NCI-H510A treated with DMSO at 0.1 percent for 48 hours (cell line): ENCODE measurements at regions not wholly inside any gene's neighbourhood (a gene's known extent, or its start where the extent isn't known, plus 50 kb on each side); places are given as distances from the start of the nearest gene placed in this dataset.
"Not testable (repeated sequence)": the region's sequence is repeated elsewhere in the genome, so short reads cannot be mapped to it uniquely, and the experiment has no call there.

Experiments
- DNase-seq: peaks from one replicate; lab custom pipeline; 2025; lab: John Stamatoyannopoulos, UW

DNA sequence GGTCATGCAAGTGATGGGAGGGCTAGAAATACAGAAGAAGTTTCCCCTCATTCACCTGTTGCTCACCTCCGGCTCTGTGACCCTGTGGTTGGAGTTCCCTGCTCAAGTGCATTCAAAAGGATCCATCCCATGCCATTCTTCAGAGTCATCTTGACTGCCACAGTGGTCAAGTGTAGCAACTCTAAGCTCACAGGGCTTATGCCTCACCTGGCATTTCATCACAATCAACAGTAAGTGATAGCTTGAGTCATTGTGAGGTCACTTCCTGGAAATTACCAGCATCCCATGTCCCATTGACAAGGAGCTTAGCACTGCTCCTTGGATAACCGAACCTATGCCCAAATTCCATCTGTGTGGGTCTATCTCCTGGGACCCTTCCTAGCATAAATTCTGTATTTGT is 55.6 kb downstream of the OR4C45 start:
- no peak for DNase-seq

DNA sequence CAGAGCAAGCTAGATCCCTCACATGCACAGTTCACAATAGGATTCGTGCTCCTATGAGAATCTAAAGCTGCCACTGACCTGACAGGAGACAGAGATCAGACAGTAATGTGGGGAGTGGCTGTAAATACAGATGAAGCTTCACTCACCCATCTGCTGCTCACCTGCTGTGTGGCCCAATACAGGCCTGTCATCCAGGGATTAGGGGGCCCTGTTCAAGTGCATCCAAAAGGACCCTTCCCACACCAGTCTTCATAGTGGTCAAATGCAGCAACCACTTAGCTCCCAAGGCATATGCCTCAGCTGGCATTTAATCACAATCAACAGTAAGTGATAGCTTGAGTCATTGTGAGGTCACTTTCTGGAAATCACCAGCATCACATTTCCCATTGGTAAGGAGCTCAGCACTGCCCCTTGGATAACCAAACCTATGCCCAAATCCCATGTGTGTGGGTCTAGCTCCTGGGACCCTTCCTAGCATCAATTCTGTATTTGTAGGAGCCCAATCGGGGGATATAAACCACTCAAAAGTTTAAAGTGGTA is 65.6 kb downstream of the OR4C45 start:
- DNase-seq = no peak

DNA sequence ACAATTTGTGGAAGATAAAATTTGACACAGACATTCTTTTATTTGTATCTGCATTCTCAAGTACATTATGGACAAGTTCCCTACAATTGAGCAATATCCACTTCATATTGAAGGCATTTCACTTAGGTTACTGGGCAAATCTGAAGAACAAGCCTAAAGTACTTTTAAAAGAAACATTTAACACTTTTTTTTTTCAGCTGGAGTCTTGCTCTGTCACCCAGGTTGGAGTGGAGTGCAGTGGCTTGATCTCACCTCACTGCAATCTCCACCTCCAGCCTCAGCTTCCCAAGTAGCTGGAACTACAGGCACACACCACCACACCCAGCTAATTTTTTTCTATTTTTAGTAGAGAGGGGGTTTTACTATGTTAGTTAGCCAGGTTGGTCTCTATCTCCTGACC is 70.2 kb downstream of the OR4C45 start:
- no peak for DNase-seq

DNA sequence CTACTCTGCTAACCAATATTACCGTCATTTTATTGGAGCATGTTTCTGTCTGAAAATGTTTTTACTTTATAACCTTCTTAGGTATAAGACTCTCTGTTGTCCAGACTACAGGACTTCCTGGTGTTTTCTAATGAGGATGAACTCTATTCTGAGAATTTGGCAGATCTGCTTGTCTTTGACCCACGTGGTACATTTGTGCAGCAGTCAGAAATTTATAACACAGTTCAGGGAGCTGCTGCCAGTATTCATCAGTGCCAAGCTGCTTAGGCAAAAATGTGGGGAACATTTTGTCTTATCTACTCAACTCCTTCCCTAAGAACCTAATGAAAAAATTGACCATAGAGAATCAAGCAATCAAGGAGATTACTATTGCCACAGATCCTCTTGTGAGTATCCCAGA is 108.0 kb downstream of the OR4C45 start:
- DNase-seq = not testable (repeated sequence)

DNA sequence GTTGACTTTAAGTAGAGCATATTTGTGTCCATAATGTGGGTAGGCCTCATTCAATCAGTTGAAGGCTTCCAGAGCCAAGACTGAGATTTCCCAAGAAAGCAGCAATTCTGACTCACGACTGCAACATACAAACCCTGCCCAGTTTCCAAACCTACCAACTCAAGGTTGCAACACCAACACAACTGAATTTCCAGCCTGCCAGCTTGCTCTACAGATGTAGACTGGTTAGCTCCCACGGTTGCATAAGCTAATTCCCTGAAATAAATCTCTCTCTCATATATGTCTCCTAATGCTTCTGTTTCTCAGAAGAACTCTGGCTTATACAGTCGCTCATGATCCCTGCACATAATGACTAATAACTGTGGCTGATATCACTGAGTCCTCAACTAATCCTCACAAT is 113.6 kb downstream of the OR4C45 start:
- not testable (repeated sequence) for DNase-seq

DNA sequence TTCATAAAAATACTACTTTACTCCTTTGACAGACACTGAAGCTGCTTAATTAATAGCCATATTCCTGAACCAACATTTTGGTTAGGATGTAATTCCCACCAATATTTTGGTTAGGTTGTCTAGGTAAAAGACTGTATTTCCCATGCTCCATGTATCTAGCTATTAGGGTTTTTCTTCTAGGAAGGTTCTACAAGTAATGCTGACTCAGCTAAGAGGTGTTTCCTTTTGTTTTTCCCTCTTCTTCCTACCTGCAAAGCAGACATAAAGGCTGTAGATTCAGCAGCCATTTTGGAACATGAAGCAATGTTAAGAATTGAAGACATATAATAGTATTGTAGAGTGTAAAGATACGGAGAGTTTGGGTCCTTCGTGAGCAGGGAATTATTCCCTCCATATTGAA is 115.3 kb downstream of the OR4C45 start:
- not testable (repeated sequence) for DNase-seq

DNA sequence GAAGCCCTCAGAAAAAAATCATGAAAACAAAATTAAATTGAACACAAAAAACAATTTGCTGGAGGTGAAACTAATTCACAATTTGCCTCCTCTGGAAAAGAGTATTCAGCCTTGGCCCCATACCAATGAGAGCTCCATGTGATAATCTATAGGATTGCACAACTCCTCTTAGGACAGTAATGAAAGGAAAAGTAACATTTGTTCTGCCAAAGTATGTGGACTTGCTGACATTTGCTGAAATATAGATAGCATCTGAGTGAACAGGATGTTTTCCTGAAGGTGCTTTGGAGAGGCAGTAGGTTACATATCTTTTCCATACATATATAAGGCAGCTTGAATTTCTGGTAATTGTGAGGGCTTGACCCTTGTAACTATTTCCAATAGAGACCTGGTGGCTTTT is 122.8 kb downstream of the OR4C45 start:
- no peak for DNase-seq

DNA sequence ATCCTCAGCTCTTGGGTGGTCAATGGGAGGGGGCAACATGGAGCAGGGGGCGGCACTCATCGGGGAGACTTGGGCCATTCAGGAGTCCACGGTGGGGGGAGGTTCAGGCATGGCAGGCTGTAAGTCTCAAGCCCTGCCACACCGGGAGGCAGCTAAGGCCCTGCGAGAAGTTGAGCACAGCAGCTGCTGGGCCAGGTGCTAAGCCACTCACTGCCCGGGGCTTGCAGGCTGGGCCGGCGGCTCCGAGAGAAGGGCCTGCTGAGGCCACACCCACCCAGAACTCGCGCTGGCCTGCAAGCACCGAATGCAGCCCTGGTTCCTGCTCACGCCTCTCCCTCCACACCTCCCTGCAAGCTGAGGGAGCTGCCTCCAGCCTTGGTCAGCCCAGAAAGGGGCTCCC is 131.4 kb downstream of the OR4C45 start:
- no peak for DNase-seq

DNA sequence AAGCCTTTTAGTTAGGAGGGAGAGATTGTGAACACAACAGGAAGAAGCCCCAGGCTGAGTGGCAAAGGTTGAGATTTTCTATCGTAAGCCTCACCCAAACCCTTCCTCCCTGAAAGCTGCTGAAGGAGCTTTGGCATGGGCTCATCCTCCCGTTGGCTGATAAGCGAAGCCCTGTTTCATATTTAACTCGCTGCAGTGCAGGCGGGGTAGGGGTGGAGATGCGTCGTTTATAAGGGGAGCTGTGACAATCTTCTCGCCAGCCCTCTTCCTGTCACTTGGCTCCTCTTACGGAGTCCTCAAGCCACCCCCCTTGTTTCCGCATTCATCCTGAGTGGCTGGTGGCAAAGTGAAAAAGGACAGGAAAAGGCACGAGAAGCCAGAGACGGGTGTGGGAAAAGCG is 137.0 kb downstream of the OR4C45 start:
- no peak for DNase-seq

DNA sequence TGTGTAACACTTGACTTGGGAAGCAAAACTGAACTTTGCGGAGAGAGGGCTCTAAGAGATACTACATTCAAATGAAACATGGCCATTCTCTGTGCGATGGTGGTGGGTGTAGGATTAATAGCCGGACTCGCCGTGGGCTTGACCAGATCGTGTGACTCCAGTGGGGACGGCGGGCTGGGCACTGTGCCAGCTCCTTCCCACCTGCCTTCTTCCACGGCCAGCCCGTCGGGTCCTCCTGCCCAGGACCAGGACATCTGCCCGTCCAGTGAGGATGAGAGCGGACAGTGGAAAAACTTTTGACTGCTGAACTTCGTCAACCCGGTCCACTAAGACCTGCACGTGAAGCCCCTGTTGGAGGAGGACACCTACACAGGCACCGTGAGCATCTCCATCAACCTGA is 137.4 kb downstream of the OR4C45 start:
- DNase-seq = no peak

DNA sequence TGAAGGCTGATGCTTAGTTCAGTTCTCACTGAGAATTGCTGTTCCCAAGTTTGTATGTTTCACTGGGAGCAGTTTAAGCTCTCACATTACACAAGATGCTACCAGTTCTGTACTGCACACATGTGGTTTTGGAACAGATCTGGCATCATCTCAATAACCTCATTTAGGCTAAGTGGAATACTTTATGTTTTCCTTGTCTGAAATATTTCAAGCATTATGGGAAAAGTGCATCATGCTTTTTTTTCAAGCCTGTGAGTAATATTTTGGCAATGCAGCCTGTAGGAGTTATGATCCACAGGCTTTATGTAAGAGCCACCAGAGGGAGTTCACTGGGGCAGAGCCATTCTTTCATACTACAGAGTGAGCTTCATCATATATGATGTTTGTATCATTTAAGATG is 141.5 kb downstream of the OR4C45 start:
- DNase-seq = no peak

DNA sequence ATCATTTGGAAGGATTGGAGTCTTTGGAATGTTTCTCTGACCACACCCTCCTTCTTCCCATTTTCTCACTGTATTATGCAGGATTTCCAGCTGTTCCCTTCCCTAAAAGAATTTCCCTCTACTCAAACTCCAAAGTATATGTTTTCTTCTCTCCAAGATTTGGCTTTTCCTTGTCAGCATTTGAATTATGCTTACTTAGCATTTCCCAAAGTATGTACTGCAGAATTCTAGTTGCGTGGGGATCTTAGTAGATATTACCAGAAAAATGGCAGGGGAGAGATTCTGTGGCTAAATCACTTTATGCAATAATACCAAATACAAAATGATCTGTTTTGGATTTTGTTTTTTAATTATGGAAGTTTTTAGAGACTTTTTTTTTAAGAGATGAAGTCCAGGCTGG is 142.3 kb downstream of the OR4C45 start:
- no peak for DNase-seq

DNA sequence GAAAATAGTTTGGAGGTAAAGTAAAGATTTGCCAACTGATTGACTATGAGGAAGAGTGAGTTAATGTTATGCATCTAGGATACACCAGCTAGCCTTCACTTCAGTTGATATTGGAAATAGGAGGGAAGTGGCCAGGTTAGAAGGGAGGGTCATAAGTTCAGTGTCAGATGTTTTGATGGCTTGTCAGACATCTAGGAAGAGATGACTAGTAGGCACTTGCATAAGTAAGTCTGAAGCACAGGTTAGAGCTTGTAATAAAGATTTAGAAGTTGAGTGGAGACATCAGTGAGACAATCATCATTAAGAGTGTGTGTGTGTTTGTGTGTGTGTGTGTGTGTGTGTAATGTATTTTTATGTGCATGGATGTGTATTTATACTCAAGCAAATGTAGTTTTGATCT is 146.1 kb downstream of the OR4C45 start:
- DNase-seq = no peak

DNA sequence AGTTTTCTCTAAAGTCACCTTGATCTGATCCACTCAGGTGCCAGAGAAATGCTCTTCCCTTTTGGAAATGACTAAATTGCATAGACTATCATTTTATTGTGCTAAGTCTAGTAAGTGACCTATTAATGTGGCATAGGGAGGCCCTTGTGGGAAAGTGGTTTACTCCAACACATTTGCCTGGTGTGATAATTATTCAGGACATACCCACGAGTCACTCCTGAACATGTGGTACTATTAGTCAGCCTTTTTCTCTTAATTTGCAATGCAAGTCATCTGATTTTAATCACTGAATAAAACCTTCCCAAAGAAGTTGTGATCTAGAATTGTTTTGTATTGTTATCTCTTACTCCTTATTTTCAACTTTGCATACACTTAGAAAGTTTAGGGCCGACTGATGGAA is 148.7 kb downstream of the OR4C45 start:
- no peak for DNase-seq

DNA sequence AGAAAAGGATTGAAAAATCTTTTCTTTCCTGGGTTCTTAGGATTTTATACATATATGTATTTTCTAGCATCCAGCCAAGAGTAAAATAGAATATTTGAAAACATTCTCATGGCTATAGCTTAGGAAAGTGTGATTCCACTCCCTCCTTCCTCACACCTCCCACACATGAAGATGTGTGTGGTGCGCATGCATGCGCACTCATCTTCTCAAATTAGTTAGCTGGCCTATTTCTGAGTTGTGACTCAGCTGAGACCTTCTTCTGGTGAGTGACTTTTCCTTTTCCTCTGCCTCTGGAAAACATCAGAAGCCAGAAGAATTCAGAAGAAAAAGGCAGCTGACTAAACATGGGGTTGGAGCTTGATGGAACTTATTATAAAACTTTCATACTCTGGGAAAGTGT is 149.8 kb downstream of the OR4C45 start:
- DNase-seq = no peak

DNA sequence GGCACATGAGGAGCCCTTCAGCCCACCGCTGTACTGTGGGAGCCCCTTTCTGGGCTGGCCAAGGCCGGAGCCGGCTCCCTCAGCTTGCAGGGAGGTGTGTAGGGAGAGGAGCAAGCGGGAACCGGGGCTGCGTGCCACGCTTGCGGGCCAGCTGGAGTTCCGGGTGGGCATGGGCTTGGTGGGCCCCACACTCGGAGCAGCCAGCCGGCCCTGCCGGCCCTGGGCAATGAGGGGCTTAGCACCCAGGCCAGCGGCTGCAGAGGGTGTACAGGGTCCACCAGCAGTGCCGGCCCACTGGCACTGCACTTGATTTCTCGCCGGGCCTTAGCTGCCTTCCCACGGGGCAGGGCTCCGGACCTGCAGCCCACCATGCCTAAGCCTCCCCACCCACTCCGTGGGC is 150.5 kb downstream of the OR4C45 start:
- not testable (repeated sequence) for DNase-seq

DNA sequence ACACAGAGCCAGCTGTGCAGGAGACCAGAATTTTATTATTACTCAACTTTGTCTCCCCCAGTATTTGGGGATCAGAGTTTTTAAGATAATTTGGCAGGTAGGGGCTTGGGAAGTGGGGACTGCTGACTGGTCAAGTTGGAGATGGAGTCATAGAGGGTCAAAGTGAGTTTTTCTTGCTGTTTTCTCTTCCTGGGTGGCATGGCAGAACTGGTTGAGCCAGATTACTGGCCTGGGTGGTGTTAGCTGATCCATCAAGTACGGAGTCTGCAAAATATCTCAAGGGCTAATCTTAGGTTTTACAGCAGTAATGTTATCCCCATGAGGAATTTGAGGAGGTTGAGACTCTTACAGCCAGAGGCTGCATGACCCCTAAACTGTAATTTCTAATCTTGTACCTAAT is 153.5 kb downstream of the OR4C45 start:
- DNase-seq = no peak

DNA sequence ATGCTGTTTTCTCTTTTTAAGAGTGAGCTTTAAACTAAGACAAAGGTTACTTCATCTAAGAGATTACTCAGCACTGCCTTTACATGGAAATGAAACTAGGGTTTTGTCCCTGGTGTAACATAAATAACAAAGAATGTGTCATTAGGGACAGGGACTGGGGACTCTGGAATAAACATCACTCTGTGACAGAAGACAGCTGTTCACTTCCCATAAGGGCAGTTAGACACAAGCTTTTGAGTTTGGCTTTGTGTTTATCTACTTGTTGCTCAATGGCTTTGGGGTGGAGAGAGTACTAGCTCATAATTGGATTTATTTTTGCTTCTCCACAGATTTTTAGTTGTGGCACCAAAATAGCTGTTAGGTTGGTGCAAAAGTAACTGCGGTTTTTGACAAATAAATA is 154.5 kb downstream of the OR4C45 start:
- no peak for DNase-seq

DNA sequence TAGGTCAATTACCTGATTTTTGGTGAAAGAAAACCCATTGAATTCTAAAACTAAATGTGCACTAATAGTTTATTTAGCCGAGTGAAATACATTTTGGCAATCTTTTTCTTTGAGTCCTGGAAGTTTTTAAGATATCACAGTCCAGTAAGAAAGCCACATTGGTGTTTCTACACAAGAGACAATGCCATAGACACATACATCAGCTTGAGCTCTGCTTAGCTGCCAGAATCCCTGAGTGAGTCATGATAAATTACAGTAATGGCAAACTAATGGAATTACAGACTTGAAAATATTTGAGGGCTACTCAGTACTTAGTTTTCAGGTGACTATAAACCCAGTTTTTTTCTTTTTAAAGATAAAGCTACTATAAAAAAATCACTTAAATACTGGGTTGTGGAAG is 155.4 kb downstream of the OR4C45 start:
- no peak for DNase-seq

DNA sequence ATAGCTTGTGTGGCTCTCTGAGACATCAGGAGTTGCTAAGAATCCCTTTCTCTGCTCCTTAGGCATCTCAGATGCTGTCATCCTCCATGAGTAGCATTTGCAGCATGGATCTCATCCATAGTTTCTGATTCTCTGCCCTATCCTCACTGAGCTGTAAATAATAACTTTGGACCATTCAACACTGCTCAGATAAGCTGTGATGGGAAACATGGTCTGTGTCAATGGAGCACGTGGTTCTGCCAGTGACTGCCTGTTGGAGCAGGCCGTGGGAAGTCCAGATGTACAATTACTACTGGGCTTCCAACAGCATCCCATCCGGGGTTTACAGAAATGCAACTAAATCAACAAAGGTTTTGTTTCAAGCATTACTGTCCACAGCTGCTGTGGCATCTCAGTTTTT is 160.1 kb downstream of the OR4C45 start:
- no peak for DNase-seq

DNA sequence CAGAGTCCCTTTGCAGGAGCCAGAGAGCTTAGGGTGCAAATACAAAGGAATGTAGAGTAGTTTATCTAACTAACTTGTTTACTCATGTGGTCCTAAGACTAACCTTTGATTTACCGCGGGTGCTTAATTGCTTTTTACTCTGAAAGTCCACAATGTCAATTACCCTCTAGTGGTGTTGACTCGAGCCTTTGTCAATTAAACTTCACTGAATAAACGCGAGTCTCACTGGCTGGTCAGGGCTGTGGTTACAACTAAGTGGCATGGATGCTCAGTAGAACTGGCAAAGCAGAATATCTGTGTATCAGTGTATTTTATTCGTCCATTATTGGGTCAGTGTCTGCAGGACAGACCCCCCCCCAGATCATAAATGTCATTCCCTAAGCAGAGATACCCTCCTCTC is 181.7 kb downstream of the OR4C45 start:
- DNase-seq = no peak

DNA sequence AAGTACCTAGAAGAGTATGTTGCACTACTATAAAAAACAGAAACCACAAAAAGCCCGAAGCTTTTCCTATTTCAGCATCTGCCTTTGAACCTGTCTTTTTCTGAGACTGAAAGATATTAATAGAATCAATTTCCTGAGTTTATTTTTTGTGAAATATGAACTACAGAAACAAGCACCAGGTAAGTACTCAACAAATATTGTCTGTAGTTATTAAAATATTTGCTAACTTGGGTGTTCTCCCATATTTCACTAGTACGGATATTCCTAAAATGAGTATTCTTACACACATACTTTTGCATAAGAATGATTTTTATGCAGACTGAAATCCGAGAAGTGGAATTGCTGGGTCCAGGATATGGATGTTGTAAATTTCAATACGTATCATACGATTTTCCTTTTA is 188.0 kb downstream of the OR4C45 start:
- no peak for DNase-seq

DNA sequence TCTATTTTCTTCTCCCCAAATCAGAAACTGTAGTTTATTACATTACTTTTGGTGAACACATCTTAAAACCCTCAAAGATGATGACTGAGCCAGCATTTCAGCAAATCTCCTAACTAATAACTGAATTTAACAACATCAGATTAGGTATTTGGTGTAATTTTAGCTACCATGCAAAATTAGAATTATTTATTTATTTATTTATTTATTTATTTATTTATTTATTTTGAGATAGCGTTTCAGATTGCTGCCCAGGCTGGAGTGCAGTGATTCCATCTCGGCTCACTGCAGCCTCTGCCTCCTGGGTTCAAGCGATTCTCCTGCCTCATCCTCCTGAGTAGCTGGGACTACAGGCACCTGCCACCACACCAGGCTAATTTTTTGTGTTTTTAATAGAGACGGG is 205.7 kb downstream of the OR4C45 start:
- DNase-seq = not testable (repeated sequence)

DNA sequence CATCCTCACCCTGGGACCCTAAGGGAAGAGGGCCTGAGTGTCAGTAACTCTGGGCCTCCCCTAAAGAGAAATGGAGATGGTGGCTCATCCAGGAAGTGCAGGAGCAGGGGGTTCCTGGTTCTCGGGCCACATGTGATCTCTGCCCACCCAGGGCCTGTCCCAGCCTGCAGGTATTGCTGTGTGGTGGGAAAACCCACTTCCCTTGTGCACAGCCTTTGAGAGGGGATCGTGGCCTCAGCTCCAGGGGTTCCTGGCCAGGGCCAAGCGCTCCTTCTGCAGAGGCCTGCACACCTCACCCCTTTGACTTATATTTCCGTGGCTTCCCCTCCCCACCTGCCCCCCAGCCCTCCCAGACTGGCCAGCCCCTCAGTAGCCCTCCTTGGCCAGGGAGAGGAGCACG is 213.5 kb downstream of the OR4C45 start:
- no peak for DNase-seq

DNA sequence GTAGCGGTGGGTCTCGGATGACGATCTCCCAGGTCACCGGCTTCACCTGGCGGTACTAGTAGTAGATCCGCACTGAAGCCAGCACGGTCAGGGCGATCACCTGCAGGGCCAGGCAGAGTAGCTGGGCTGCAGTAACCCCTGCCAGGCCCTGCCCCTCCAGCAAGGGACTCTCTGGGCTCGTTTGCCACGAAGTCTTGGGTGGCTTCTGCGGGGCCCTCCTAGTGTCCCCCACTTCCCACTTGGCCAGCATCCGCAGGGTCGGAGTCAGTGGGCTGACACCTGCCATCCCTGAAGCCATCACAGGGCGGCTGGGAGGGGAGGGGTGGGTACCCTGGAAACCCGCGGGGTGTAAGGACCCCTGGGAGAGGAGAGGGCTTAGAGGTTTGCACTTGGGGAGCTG is 214.0 kb downstream of the OR4C45 start:
- DNase-seq = no peak
